HFFc6 (cell line): ENCODE measurements at regions not wholly inside any gene's neighbourhood (a gene's known extent, or its start where the extent isn't known, plus 50 kb on each side); places are given as distances from the start of the nearest gene placed in this dataset.

Source experiments
- DNase-seq: peaks from one replicate; pipeline ENCODE4 v3.0.0-alpha.2; 2018
- H3K27ac Mint-ChIP-seq: 2 replicates; pipeline ENCODE4 v1.8.0; 2020; ENCODE audit warnings: mild to moderate bottlenecking, mixed read lengths
- H3K27me3 Mint-ChIP-seq: 2 replicates; pipeline ENCODE4 v1.8.0; 2021; ENCODE audit warnings: mild to moderate bottlenecking, moderate library complexity, mixed read lengths; ENCODE audit not compliant: insufficient read depth
- H3K36me3 Mint-ChIP-seq: 2 replicates; pipeline ENCODE4 v1.8.0; 2021; ENCODE audit warnings: low read depth, mixed read lengths
- H3K4me1 Mint-ChIP-seq: 2 replicates; pipeline ENCODE4 v1.8.0; 2020; ENCODE audit warnings: low read depth, mixed read lengths
- H3K4me3 Mint-ChIP-seq: 2 replicates; pipeline ENCODE4 v1.8.0; 2020; ENCODE audit warnings: mild to moderate bottlenecking, moderate library complexity, mixed read lengths
- H3K9me3 Mint-ChIP-seq: 2 replicates; pipeline ENCODE4 v1.8.0; 2020; ENCODE audit warnings: mild to moderate bottlenecking, mixed read lengths
- TF ChIP-seq, protein P1 (sequence below): fragments of 200-600 bp; sonication (generic); IDR thresholded peaks from 2 replicates; pipeline ENCODE4 v1.5.0; 2021; ENCODE audit warnings: antibody characterized with exemption, mild to moderate bottlenecking

DNA sequence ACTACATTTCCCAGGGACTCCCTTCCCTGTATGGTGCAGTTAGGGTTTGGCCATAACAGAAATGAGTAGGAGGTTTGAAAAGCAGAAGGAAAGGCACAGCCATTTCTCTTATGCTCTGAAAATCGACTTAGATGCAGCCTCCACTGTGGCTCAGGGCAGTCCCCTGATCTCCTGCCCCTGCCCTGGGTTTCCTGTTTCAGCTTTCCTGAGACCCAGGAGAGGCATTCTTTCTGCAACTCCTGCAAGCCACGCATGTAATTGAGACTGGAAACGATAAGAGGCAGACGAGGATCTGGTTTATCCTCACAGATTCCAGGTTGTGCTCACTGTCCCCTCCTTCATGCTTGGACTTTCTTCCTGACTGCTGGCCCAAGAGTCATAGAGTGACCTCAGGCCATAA lies 461.2 kb upstream of the VSTM2A start:
- no peaks in the 10 kb centered on the region for H3K4me1 Mint-ChIP-seq
- H3K9me3 Mint-ChIP-seq, result peaks cover 24% of the 10 kb centered on the region
- TF ChIP-seq, protein P1, sequence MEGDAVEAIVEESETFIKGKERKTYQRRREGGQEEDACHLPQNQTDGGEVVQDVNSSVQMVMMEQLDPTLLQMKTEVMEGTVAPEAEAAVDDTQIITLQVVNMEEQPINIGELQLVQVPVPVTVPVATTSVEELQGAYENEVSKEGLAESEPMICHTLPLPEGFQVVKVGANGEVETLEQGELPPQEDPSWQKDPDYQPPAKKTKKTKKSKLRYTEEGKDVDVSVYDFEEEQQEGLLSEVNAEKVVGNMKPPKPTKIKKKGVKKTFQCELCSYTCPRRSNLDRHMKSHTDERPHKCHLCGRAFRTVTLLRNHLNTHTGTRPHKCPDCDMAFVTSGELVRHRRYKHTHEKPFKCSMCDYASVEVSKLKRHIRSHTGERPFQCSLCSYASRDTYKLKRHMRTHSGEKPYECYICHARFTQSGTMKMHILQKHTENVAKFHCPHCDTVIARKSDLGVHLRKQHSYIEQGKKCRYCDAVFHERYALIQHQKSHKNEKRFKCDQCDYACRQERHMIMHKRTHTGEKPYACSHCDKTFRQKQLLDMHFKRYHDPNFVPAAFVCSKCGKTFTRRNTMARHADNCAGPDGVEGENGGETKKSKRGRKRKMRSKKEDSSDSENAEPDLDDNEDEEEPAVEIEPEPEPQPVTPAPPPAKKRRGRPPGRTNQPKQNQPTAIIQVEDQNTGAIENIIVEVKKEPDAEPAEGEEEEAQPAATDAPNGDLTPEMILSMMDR, result no peak
- no peaks in the 10 kb centered on the region for H3K36me3 Mint-ChIP-seq
- no peak overlapping the region for H3K4me3 Mint-ChIP-seq
- H3K27me3 Mint-ChIP-seq, result no peaks in the 10 kb centered on the region; the same call in 1 of the 2 replicates
- H3K27ac Mint-ChIP-seq, result no peak overlapping the region
- no peak for DNase-seq

DNA sequence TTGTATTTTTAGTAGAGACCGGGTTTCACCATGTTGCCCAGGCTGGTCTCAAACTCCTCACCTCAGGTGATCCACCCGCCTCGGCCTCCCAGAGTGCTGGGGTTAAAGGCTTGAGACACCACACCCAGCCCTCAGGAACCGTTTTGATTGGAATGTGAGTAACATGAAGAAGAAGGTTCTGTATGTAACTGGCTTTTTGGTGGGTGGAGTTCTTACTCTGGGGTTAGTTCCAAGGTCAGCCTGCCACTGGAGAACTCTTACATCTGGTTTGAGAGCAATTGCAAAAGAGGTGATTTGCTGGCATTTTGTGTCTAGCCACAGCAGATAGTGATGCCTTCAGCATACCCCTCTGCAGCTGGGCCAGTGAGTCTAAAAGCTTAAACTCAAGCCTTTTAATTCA lies 457.8 kb upstream of the VSTM2A start:
- H3K4me3 Mint-ChIP-seq, result no peak overlapping the region
- H3K9me3 Mint-ChIP-seq, result peaks cover 22% of the 10 kb centered on the region
- no peak overlapping the region for H3K27ac Mint-ChIP-seq
- TF ChIP-seq, protein P1, result no peak
- no peaks in the 10 kb centered on the region for H3K36me3 Mint-ChIP-seq
- DNase-seq, result no peak
- H3K4me1 Mint-ChIP-seq, result no peaks in the 10 kb centered on the region
- H3K27me3 Mint-ChIP-seq, result no peaks in the 10 kb centered on the region; the same call in 1 of the 2 replicates

DNA sequence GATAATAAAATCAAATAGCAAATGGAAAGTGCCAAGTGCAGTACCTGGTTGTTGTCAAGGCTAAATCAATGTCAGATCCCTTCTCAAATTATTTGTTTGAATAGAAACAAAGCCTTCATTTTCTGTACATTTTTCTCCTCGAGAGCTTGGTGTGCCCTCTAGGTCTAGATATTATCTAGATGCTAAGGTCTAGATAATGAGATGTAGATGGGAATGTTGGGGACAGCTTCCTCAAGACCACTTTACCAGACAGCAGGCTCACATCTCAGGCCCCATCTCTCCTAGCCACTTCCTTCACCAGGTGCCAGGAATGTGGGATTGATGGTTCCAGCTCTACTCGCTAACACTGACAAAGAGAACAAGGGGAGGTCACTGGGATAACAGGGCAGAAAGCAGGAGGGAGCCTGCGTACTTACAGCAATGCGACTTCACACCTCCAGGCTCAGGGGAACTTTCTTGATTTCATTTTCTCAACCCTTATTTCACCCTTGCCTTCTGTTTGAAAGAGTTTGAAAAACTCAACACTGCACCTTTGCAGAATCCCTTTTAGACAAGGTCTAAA lies 451.4 kb upstream of the VSTM2A start:
- Mint-ChIP-seq H3K27me3 (no peaks in the 10 kb centered on the region; the same call in 1 of the 2 replicates), H3K4me3 (no peak overlapping the region), H3K9me3 (peaks cover 29% of the 10 kb centered on the region), H3K27ac (no peak overlapping the region), H3K36me3 (no peaks in the 10 kb centered on the region), H3K4me1 (no peaks in the 10 kb centered on the region)
- DNase-seq, result no peak
- TF ChIP-seq, protein P1, result no peak

DNA sequence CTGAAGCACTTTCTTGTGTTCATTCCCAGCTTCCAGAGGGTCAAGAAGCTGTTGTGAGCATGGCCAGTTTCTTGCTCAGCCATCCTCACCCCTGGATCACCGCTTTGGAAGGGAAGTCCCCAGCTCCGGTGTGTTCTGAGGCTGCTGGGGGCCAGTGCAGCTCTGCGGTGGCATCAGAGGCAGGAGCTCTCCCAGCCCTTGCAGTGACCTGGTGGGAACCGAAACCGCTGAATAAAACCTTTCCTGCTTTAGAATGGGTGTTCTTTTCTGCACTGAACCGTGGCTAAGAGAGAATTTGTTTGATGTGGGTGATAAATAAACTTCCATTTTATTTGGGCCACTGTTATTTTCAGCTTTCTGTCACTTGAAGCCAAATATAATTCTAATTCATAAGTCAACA lies 450.9 kb upstream of the VSTM2A start:
- no peak for DNase-seq
- no peak overlapping the region for H3K27ac Mint-ChIP-seq
- H3K9me3 Mint-ChIP-seq, result peaks cover 32% of the 10 kb centered on the region
- H3K4me1 Mint-ChIP-seq, result no peaks in the 10 kb centered on the region
- H3K36me3 Mint-ChIP-seq, result no peaks in the 10 kb centered on the region
- H3K4me3 Mint-ChIP-seq, result no peak overlapping the region
- H3K27me3 Mint-ChIP-seq, result no peaks in the 10 kb centered on the region
- TF ChIP-seq, protein P1, result no peak

DNA sequence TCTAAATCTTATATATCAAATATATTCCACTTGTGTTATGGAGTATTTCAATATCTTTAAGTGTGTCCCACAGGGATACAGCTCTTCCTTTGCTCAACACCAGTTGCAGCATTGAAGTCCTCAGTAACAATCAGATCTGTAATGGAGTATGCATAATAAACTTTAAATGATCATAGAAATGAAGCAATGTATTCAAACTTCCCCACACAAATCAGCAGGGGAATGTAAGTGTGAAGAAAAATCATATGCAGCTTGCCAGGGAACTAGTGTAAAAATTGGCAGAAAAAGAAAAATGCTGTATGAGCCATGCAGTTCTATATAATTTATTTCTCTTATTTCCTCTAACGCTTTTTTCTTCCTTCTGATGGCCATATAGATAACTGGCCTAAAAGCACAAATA lies 444.3 kb upstream of the VSTM2A start:
- no peak overlapping the region for H3K27ac Mint-ChIP-seq
- no peaks in the 10 kb centered on the region for H3K4me1 Mint-ChIP-seq
- TF ChIP-seq, protein P1, result no peak
- no peaks in the 10 kb centered on the region for H3K27me3 Mint-ChIP-seq
- H3K9me3 Mint-ChIP-seq, result peaks cover 22% of the 10 kb centered on the region
- H3K4me3 Mint-ChIP-seq, result no peak overlapping the region
- no peaks in the 10 kb centered on the region; the same call in 1 of the 2 replicates for H3K36me3 Mint-ChIP-seq
- no peak for DNase-seq
